K562 (cell line): ENCODE measurements at regions not wholly inside any gene's neighbourhood (a gene's known extent, or its start where the extent isn't known, plus 50 kb on each side); places are given as distances from the start of the nearest gene placed in this dataset.

Experiments
- ATAC-seq: fragments of 200-7000 bp; cut with Tn5 transposase; 3 replicates; pipeline ENCODE4 v1.9.1; 2020; ENCODE audit warnings: moderate library complexity
- BruUV-seq: library from RNA; stranded (reverse); fragments of 400-500 nt; replicated peaks from 2 replicates; lab custom pipeline; 2021; lab: Mats Ljungman, UMichigan
- CTCF ChIA-PET: fragments of 300-600 bp; formaldehyde crosslinking; extraction: SDS; loops from one replicate; lab custom pipeline; 2021; ENCODE audit warnings: low intra/inter-chr PET ratio; lab: Yijun Ruan, JAX
- POLR2A ChIA-PET: fragments of 300-600, 350-650 bp; sonication (Branson Sonifier 250); formaldehyde crosslinking; extraction: SDS; loops from one replicate; lab custom pipeline; 2021; ENCODE audit warnings: antibody characterized with exemption, inconsistent platforms; lab: Yijun Ruan, JAX
- DNase-seq, 4 experiments: peaks; one replicate each; pipeline versions ENCODE4 v3.0.0 to v3.0.0-alpha.2; 2011 to 2018; ENCODE audit warnings: low spot score in 3 of 4, mixed read lengths in 3 of 4; ENCODE audit errors: extremely low read depth in 1 of 4
- FAIRE-seq: peaks from 2 replicates; lab custom pipeline; 2011; peaks lifted over from hg19 to GRCh38; lab: Jason Lieb, UNC
- H2AFZ ChIP-seq: 2 replicates; pipeline ENCODE4 v1.6.0; 2011; ENCODE audit warnings: low read depth, low read length, control low read depth, inconsistent platforms
- H3K27ac ChIP-seq: fragments of 200-600 bp; 3 replicates; pipeline ENCODE4 v1.8.0; 2011; ENCODE audit warnings: low read depth, mild to moderate bottlenecking, control low read depth, inconsistent platforms, low read length, moderate library complexity, mixed read lengths; ENCODE audit errors: extremely low read depth
- H3K27me3 ChIP-seq, 2 experiments: fragments of 300-600 bp in 1 of 2; 2 replicates in 1 of 2; 3 replicates in 1 of 2; pipeline versions ENCODE4 v1.6.0 to v1.8.0; 2011; ENCODE audit warnings: inconsistent platforms in 2 of 2, low read length in 2 of 2, mild to moderate bottlenecking in 1 of 2, mixed read lengths in 1 of 2, moderate library complexity in 1 of 2; ENCODE audit not compliant: control insufficient read depth in 2 of 2, insufficient read depth in 2 of 2
- H3K36me3 ChIP-seq: fragments of 300-600 bp; 3 replicates; pipeline ENCODE4 v1.8.0; 2011; ENCODE audit warnings: mild to moderate bottlenecking, low read length, inconsistent platforms; ENCODE audit not compliant: control insufficient read depth, insufficient read depth
- H3K4me1 ChIP-seq, 2 experiments: fragments of 200-600 bp in 1 of 2; replicated peaks in 1 of 2; 2 replicates in 1 of 2; 3 replicates in 1 of 2; pipeline versions ENCODE4 v1.5.1 to v1.8.0; 2011; ENCODE audit warnings: inconsistent platforms in 2 of 2, low read length in 2 of 2, mild to moderate bottlenecking in 1 of 2, mixed read lengths in 1 of 2, moderate library complexity in 1 of 2; ENCODE audit not compliant: control insufficient read depth in 2 of 2, insufficient read depth in 2 of 2
- H3K4me2 ChIP-seq: 2 replicates; pipeline ENCODE4 v1.6.1; 2011; ENCODE audit warnings: low read length, control low read depth, inconsistent platforms, mixed read lengths; ENCODE audit not compliant: insufficient read depth
- H3K4me3 ChIP-seq: fragments of 200-600 bp; sonication (generic), shearing (Covaris generic); 2 replicates; pipeline ENCODE4 v1.5.1; 2016; ENCODE audit warnings: control low read depth, inconsistent platforms
- H3K79me2 ChIP-seq: fragments of 200-600 bp; 3 replicates; pipeline ENCODE4 v1.8.0; 2011; ENCODE audit warnings: low read length, inconsistent platforms; ENCODE audit not compliant: control insufficient read depth, insufficient read depth
- H3K9ac ChIP-seq, 2 experiments: 2 replicates each; pipeline versions ENCODE4 v1.6.0 to v1.6.1; 2011; ENCODE audit warnings: low read depth in 2 of 2, low read length in 2 of 2, control low read depth in 1 of 2, inconsistent platforms in 1 of 2, mild to moderate bottlenecking in 1 of 2, mixed read lengths in 1 of 2; ENCODE audit not compliant: insufficient read depth in 1 of 2
- H3K9me1 ChIP-seq: one replicate; pipeline ENCODE4 v1.6.0; 2011; ENCODE audit warnings: inconsistent platforms, mild to moderate bottlenecking, low read length, moderate library complexity; ENCODE audit not compliant: control insufficient read depth, insufficient read depth
- H3K9me3 ChIP-seq: replicated peaks from 2 replicates; pipeline ENCODE4 v1.5.1; 2011; ENCODE audit warnings: low read depth, low read length, inconsistent platforms; ENCODE audit not compliant: control insufficient read depth, insufficient read depth
- H4K20me1 ChIP-seq: replicated peaks from 2 replicates; pipeline ENCODE4 v1.6.1; 2011; ENCODE audit warnings: low read length, inconsistent platforms, mixed read lengths; ENCODE audit not compliant: control insufficient read depth, insufficient read depth
- GABPB2 ChIP-seq: fragments of 250-450 bp; sonication (Bioruptor Pico); conservative IDR thresholded peaks from 2 replicates; pipeline ENCODE4 v1.5.1; 2021; ENCODE audit warnings: mild to moderate bottlenecking
- HNRNPLL ChIP-seq: fragments of 200-400 bp; formaldehyde crosslinking; IDR thresholded peaks from 2 replicates; pipeline ENCODE4 v1.6.1; 2017; ENCODE audit warnings: low read length, low read depth, mild to moderate bottlenecking; ENCODE audit not compliant: poor library complexity, severe bottlenecking
- MECOM ChIP-seq: fragments of 250-450 bp; sonication (Bioruptor Pico); IDR thresholded peaks from 2 replicates; pipeline ENCODE4 v1.8.0; 2022; ENCODE audit warnings: inconsistent platforms
- ZNF12 ChIP-seq: sonication (generic); formaldehyde crosslinking; IDR thresholded peaks from 2 replicates; pipeline ENCODE4 v1.4.0; 2020; ENCODE audit warnings: mild to moderate bottlenecking, missing genetic modification reagents
- ZSCAN29 ChIP-seq: fragments of 450-650 bp; IDR thresholded peaks from 2 replicates; pipeline ENCODE4 v1.6.1; 2017
- WGBS: fragments of 100-300 bp; shearing (Covaris generic); methylation state at CpG from one replicate; pipeline ENCODE4 v1.1.6; 2016; ENCODE audit warnings: low coverage, mixed read lengths; ENCODE audit not compliant: insufficient coverage; ENCODE audit errors: missing lambda C conversion rate; 5-methylcytosine and 5-hydroxymethylcytosine counted together
- in situ Hi-C: fragments of 300-500 bp; cut with MboI; formaldehyde crosslinking; loops from 4 replicates; pipeline ENCODE4 v1.15.0; 2018; ENCODE audit warnings: inconsistent platforms, mixed read lengths
- intact Hi-C: fragments of 100-400 bp; cut with micrococcal nuclease; formaldehyde crosslinking; loops from 2 replicates; pipeline ENCODE4 v1.14.2; 2022
- TF ChIP-seq, protein P1 (sequence below): IDR thresholded peaks from 3 replicates; pipeline ENCODE4 v1.6.1; 2011; ENCODE audit warnings: borderline replicate concordance, mild to moderate bottlenecking; ENCODE audit not compliant: insufficient read length, insufficient read depth
- TF ChIP-seq, protein P2 (sequence below): fragments of 250-450 bp; sonication (Bioruptor Pico); IDR thresholded peaks from 2 replicates; pipeline ENCODE4 v1.8.0; 2021; ENCODE audit warnings: moderate library complexity, mild to moderate bottlenecking, inconsistent platforms
- TF ChIP-seq, protein P3 (sequence below): fragments of 450-650 bp; IDR thresholded peaks from 2 replicates; pipeline ENCODE4 v1.6.1; 2018; ENCODE audit not compliant: partially characterized antibody
- TF ChIP-seq, protein P4 (sequence below): sonication (generic); formaldehyde crosslinking; IDR thresholded peaks from 2 replicates; pipeline ENCODE4 v1.8.0; 2022; ENCODE audit warnings: mild to moderate bottlenecking, missing genetic modification reagents, borderline replicate concordance
- TF ChIP-seq, protein P5 (sequence below): fragments of 450-650 bp; IDR thresholded peaks from 2 replicates; pipeline ENCODE4 v1.6.1; 2014; ENCODE audit warnings: low read depth, mild to moderate bottlenecking, moderate library complexity, borderline replicate concordance

DNA sequence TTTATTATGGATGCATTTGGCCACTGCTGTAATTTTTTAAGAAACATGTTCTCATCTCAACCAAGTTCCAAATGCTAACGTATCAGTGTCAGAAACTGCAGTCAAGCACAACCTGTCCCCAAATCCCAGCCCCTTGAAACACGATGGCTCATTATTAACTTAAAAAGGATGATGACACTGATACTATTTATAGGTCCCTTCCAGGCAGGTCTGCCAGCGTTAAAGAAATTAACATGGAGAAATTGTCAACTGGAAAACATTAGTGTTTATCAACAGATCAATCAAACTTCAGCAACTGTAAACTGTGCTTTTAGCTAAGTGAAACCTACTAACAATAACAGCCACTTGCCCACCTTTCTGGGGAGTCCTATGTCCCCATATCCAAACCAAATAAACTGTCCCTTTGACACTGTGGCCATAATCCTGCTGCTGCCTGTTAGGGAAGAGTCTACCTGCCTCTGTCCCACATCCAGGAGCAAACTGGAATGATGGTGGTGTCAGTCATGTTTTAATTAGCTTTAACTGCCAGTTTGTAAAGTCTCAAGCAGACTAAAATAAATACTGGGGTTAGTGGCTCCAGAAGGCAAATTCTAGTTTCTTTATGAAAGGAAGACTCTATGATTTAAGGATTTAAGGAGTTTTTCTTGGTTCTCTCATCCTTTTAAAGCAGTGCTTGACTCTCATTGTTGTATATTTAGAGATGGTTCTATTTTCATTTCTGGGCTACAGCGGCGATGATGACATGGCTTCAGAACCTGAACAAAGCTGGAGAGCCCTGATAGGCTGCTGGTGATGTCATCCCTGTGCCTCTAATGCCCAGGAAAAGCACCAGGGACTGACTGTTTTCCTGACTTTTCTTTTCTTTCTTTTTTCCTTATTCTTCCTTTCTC is 583.6 kb upstream of the PIK3C3 start:
- ATAC-seq: no peak
- TF ChIP-seq HNRNPLL (no peak), ZNF12 (no peak), GABPB2 (no peak), MECOM (CRISPR knock-in tag) (no peak), ZSCAN29 (no peak)
- TF ChIP-seq, protein P1, sequence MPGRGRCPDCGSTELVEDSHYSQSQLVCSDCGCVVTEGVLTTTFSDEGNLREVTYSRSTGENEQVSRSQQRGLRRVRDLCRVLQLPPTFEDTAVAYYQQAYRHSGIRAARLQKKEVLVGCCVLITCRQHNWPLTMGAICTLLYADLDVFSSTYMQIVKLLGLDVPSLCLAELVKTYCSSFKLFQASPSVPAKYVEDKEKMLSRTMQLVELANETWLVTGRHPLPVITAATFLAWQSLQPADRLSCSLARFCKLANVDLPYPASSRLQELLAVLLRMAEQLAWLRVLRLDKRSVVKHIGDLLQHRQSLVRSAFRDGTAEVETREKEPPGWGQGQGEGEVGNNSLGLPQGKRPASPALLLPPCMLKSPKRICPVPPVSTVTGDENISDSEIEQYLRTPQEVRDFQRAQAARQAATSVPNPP: no peak
- TF ChIP-seq, protein P2, sequence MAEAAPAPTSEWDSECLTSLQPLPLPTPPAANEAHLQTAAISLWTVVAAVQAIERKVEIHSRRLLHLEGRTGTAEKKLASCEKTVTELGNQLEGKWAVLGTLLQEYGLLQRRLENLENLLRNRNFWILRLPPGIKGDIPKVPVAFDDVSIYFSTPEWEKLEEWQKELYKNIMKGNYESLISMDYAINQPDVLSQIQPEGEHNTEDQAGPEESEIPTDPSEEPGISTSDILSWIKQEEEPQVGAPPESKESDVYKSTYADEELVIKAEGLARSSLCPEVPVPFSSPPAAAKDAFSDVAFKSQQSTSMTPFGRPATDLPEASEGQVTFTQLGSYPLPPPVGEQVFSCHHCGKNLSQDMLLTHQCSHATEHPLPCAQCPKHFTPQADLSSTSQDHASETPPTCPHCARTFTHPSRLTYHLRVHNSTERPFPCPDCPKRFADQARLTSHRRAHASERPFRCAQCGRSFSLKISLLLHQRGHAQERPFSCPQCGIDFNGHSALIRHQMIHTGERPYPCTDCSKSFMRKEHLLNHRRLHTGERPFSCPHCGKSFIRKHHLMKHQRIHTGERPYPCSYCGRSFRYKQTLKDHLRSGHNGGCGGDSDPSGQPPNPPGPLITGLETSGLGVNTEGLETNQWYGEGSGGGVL (CRISPR knock-in tag): no peak
- TF ChIP-seq, protein P3, sequence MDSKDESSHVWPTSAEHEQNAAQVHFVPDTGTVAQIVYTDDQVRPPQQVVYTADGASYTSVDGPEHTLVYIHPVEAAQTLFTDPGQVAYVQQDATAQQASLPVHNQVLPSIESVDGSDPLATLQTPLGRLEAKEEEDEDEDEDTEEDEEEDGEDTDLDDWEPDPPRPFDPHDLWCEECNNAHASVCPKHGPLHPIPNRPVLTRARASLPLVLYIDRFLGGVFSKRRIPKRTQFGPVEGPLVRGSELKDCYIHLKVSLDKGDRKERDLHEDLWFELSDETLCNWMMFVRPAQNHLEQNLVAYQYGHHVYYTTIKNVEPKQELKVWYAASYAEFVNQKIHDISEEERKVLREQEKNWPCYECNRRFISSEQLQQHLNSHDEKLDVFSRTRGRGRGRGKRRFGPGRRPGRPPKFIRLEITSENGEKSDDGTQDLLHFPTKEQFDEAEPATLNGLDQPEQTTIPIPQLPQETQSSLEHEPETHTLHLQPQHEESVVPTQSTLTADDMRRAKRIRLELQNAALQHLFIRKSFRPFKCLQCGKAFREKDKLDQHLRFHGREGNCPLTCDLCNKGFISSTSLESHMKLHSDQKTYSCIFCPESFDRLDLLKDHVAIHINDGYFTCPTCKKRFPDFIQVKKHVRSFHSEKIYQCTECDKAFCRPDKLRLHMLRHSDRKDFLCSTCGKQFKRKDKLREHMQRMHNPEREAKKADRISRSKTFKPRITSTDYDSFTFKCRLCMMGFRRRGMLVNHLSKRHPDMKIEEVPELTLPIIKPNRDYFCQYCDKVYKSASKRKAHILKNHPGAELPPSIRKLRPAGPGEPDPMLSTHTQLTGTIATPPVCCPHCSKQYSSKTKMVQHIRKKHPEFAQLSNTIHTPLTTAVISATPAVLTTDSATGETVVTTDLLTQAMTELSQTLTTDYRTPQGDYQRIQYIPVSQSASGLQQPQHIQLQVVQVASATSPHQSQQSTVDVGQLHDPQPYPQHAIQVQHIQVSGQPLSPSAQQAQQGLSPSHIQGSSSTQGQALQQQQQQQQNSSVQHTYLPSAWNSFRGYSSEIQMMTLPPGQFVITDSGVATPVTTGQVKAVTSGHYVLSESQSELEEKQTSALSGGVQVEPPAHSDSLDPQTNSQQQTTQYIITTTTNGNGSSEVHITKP: no peak
- TF ChIP-seq, protein P4, sequence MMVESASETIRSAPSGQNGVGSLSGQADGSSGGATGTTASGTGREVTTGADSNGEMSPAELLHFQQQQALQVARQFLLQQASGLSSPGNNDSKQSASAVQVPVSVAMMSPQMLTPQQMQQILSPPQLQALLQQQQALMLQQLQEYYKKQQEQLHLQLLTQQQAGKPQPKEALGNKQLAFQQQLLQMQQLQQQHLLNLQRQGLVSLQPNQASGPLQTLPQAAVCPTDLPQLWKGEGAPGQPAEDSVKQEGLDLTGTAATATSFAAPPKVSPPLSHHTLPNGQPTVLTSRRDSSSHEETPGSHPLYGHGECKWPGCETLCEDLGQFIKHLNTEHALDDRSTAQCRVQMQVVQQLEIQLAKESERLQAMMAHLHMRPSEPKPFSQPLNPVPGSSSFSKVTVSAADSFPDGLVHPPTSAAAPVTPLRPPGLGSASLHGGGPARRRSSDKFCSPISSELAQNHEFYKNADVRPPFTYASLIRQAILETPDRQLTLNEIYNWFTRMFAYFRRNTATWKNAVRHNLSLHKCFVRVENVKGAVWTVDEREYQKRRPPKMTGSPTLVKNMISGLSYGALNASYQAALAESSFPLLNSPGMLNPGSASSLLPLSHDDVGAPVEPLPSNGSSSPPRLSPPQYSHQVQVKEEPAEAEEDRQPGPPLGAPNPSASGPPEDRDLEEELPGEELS (CRISPR knock-in tag): no peak
- TF ChIP-seq, protein P5, sequence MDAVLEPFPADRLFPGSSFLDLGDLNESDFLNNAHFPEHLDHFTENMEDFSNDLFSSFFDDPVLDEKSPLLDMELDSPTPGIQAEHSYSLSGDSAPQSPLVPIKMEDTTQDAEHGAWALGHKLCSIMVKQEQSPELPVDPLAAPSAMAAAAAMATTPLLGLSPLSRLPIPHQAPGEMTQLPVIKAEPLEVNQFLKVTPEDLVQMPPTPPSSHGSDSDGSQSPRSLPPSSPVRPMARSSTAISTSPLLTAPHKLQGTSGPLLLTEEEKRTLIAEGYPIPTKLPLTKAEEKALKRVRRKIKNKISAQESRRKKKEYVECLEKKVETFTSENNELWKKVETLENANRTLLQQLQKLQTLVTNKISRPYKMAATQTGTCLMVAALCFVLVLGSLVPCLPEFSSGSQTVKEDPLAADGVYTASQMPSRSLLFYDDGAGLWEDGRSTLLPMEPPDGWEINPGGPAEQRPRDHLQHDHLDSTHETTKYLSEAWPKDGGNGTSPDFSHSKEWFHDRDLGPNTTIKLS: no peak

More for the DNA sequence above, 583.6 kb upstream of the PIK3C3 start:
- H3K79me2 ChIP-seq: no peaks in the 10 kb centered on the region
- no peaks in the 10 kb centered on the region for H3K9me1 ChIP-seq
- ChIA-PET POLR2A (no interaction called here), CTCF (no interaction called here)
- 0% methylated on average over 5 of the region's 5 CpGs for WGBS
- H3K27me3 ChIP-seq: no peaks in the 10 kb centered on the region
- in situ Hi-C loops (no loop called here), intact Hi-C loops (no loop called here)
- H3K4me1 ChIP-seq: no peaks in the 10 kb centered on the region
- no peak for FAIRE-seq
- no peaks in the 10 kb centered on the region for H3K9me3 ChIP-seq
- H4K20me1 ChIP-seq: no peaks in the 10 kb centered on the region
- DNase-seq: no peak
- H2AFZ ChIP-seq: no peak overlapping the region
- no peak overlapping the region for H3K27ac ChIP-seq
- no TSS peak for BruUV-seq
- no peak overlapping the region for H3K4me2 ChIP-seq
- H3K9ac ChIP-seq: no peak overlapping the region
- no peaks in the 10 kb centered on the region for H3K36me3 ChIP-seq
- H3K4me3 ChIP-seq: no peak overlapping the region
